ENCODE measurements at regions not wholly inside any gene's neighbourhood (a gene's known extent, or its start where the extent isn't known, plus 50 kb on each side); places are given as distances from the start of the nearest gene placed in this dataset.

GRCh38 chr1:221900678-221901077, 158.8 kb upstream of the DUSP10 start:
- no peak for DNase-seq

- DNase-seq = peak; percentile 5
Measured at GRCh38 chr1:221897321-221897721, 155.4 kb upstream of the DUSP10 start.

- no peak for DNase-seq
Measured at GRCh38 chr1:221892301-221892830, 150.5 kb upstream of the DUSP10 start.

- DNase-seq = no peak
Measured at GRCh38 chr1:221891708-221892107, 149.8 kb upstream of the DUSP10 start.

- no peak for DNase-seq
Measured at GRCh38 chr1:221888801-221889200, 146.9 kb upstream of the DUSP10 start.

GRCh38 chr1:221888218-221888617, 146.3 kb upstream of the DUSP10 start:
- no peak for DNase-seq

GRCh38 chr1:221887758-221888157, 145.9 kb upstream of the DUSP10 start:
- DNase-seq = no peak

GRCh38 chr1:221887415-221887746, 145.5 kb upstream of the DUSP10 start:
- no peak for DNase-seq

- DNase-seq = no peak
Measured at GRCh38 chr1:221886743-221887414, 145.0 kb upstream of the DUSP10 start.

- DNase-seq = no peak
Measured at GRCh38 chr1:221886311-221886710, 144.4 kb upstream of the DUSP10 start.

- DNase-seq = no peak
Measured at GRCh38 chr1:221884821-221885220, 142.9 kb upstream of the DUSP10 start.

- DNase-seq = no peak
Measured at GRCh38 chr1:221881805-221882581, 140.1 kb upstream of the DUSP10 start.

- DNase-seq = no peak
Measured at GRCh38 chr1:221880182-221880581, 138.3 kb upstream of the DUSP10 start.

GRCh38 chr1:221878134-221878533, 136.2 kb upstream of the DUSP10 start:
- DNase-seq = peak; percentile 7

GRCh38 chr1:221877311-221877710, 135.4 kb upstream of the DUSP10 start:
- DNase-seq = peak; percentile 27

- no peak for DNase-seq
Measured at GRCh38 chr1:221875004-221875330, 133.1 kb upstream of the DUSP10 start.

- no peak for DNase-seq
Measured at GRCh38 chr1:221874285-221875003, 132.6 kb upstream of the DUSP10 start.

GRCh38 chr1:221873673-221874072, 131.8 kb upstream of the DUSP10 start:
- DNase-seq = peak; percentile 51

GRCh38 chr1:221871056-221871455, 129.2 kb upstream of the DUSP10 start:
- no peak for DNase-seq

GRCh38 chr1:221869779-221870178, 127.9 kb upstream of the DUSP10 start:
- DNase-seq = no peak

GRCh38 chr1:221868593-221869303, 126.9 kb upstream of the DUSP10 start:
- no peak for DNase-seq

- no peak for DNase-seq
Measured at GRCh38 chr1:221867003-221867402, 125.1 kb upstream of the DUSP10 start.

- DNase-seq = no peak
Measured at GRCh38 chr1:221865808-221866207, 123.9 kb upstream of the DUSP10 start.

Data from hematopoietic multipotent progenitor cell treated with erythropoietin and hydrocortisone succinate and interleukin-3 and kit ligand, for 6 days (in vitro differentiated cells).